ENCODE measurements at regions not wholly inside any gene's neighbourhood (a gene's known extent, or its start where the extent isn't known, plus 50 kb on each side); places are given as distances from the start of the nearest gene placed in this dataset.
A peak's percentile ranks its signal among the peaks of the same experiment; 100 is the strongest.

DNA sequence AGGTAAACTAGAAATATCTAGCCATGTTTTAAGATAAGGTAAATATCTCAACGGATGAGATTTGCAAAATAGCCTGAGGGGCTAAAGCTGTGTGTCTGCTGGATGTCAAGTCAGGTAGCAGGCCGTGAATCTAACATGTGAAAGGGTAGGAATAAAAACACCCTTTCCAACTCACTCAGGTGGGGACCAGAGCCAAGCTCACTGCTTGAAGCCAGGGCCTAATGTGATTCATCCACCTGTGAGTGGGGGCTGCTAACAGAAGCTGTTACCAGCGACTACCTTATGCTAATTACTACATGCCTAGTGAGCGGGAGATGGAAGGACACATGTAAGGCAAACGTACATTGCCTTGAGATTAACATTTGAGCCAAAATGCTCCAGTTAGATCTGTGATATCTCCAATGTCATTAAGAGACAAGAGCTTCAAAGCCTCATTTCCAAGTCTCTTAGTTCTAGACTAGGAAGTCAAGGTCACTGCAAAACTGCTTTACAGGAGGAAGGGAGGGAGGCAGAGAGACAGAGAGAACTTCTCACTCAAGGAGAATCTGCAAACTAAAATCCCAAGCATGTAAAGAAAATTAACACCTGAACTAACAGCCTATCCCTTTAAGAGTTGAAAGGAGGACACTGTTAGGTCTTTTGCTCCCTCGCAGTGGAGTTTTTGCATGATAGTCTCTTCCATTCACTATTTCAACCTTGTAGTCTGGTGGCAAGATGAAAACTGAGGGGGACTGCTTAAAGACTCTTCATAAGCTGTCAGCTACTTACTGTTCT, 141.6 kb upstream of the RPS23 start:
- DNase-seq, result no peak

DNA sequence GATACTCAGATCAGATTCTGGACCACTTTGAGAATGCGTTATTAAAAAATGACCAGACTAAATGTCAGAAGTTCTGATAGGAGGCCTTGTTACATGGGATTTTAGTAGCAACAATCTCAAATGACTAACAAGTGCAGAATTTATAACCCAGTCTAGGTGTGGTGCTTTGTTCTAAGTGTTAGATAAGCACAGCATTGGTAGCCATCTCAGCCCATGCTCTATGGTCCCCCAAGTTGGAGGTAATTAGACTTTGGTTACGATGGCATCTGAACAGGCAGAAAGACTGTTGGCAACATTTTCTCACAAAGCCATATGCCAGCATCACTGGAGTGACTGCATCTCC, 140.4 kb upstream of the RPS23 start:
- DNase-seq, result no peak
- Mint-ChIP-seq H3K27me3 (no peaks in the 10 kb centered on the region), H3K4me1 (no peaks in the 10 kb centered on the region), H3K4me3 (no peak overlapping the region), H3K27ac (no peak overlapping the region), H3K9me3 (no peaks in the 10 kb centered on the region)
- ATAC-seq, result no peak

More for the DNA sequence above, 141.6 kb upstream of the RPS23 start:
- ATAC-seq, result no peak
- Mint-ChIP-seq H3K27ac (no peak overlapping the region), H3K27me3 (no peaks in the 10 kb centered on the region), H3K9me3 (no peaks in the 10 kb centered on the region), H3K4me3 (no peak overlapping the region), H3K4me1 (no peaks in the 10 kb centered on the region)

DNA sequence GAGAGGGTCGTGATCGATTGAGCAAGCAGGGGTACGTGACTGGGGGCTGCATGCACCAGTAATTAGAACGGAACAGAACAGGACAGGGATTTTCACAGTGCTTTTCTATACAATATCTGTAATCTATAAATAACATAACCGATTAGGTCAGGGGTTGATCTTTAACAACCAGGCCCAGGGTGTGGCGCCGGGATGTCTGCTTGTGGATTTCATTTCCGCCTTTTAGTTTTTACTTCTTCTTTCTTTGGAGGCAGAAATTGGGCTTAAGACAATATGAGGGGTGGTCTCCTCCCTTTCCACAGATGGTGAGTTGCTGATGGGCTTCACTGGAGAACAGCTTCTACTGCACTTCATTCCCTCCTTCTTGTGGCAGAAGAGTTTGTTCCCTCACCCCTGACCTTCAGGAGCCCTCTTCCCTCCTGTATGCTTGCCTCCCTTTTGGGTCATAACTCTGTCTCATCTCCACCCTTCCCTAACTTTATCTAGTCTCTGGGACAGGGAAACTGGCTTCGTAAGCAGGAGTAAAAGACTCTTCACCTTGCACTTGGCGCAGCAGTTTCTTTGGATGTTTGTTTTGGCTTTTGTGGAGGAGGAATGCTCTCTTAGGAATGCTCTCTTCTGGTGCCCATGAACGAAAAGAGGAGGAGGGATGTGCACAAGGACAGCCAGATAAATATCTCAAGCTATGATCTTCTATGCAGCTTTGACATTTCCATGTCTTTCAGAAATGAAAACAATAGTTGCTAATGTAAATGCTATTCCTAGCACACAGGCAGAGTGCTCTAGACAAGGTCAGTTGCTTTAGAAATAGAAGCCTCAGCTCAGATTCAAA, 139.8 kb upstream of the RPS23 start:
- no peak for ATAC-seq
- Mint-ChIP-seq H3K4me1 (no peaks in the 10 kb centered on the region), H3K27ac (peak overlapping the region in 1 of 2 donors; percentile 8), H3K4me3 (no peak overlapping the region), H3K27me3 (no peaks in the 10 kb centered on the region), H3K9me3 (no peaks in the 10 kb centered on the region)
- no peak for DNase-seq

DNA sequence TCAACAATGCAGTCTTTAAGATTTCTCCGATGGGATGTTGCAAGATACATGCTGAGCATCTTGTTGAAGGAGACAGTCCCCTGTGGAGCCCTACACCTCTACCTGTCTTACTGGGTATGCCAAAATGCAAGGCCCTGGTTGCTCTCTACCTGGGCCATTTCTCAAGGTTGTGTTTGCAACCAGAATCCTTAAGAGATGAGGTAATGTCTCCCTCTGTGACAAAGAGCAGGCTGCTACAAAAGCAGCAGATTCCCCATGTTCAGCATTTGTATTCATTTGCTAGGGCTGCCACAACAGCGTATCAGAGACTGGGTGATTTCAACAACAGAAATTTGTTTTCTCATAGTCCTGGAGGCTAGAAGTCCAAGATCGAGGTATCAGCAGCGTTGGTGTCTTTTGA, 138.4 kb upstream of the RPS23 start:
- no peak for ATAC-seq
- no peaks in the 10 kb centered on the region for H3K27me3 Mint-ChIP-seq
- H3K4me1 Mint-ChIP-seq, result no peaks in the 10 kb centered on the region
- no peak for DNase-seq
- no peaks in the 10 kb centered on the region for H3K9me3 Mint-ChIP-seq
- no peak overlapping the region for H3K27ac Mint-ChIP-seq
- no peak overlapping the region for H3K4me3 Mint-ChIP-seq

DNA sequence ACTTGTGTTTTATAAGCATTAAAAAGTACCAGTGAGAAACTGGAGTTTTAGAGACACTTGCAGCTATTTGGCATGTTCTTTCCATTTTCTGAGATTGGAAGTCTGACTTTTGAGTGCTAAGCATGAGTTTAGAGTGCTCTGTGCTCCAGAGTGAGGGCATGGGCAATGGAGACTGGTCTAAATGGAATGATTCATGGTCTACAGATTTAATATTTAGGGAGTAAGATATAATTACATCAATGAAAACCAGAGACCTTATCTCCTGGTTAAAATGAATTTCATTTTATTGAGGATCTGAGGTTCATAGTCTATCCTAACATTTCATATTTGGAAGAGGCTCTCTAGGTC, 135.9 kb upstream of the RPS23 start:
- Mint-ChIP-seq H3K27ac (no peak overlapping the region), H3K4me3 (no peak overlapping the region)
- ATAC-seq, result no peak

DNA sequence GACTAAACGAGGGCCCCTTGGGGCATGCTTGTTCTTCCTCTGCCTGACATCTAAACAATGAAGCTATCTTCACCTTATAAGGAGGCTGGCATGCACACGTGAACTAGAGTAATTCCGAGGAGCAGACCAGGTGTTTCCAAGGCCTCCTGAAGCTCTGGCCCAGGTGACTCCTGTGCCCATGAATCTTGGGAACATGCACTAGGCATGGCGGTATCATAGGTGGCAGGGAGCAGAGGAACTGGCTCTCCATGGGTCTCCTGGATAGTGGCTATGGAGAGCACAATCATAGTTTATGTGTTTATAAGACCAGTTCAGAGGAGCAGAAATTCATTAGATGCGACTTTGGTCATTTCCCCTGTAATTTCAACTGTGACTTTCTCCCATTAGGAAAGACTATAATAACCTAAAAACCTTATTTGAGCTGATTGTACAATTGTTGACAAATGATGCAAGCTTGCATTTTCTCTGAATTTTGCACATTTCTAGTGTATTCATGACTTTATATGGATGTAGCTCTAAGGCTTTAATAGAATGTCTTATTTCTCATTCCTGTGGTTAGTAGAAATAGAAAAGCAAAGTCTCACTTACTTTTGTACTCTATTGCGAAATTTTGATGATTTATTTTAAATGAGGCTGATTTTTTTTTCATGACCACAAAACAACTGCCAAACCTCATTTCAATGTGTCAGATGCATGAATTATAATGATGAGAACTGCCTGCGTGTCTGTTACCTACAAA, 135.3 kb upstream of the RPS23 start:
- DNase-seq, result no peak

More for the DNA sequence above, 135.9 kb upstream of the RPS23 start:
- Mint-ChIP-seq H3K27me3 (no peaks in the 10 kb centered on the region), H3K9me3 (no peaks in the 10 kb centered on the region), H3K4me1 (no peaks in the 10 kb centered on the region)
- no peak for DNase-seq

DNA sequence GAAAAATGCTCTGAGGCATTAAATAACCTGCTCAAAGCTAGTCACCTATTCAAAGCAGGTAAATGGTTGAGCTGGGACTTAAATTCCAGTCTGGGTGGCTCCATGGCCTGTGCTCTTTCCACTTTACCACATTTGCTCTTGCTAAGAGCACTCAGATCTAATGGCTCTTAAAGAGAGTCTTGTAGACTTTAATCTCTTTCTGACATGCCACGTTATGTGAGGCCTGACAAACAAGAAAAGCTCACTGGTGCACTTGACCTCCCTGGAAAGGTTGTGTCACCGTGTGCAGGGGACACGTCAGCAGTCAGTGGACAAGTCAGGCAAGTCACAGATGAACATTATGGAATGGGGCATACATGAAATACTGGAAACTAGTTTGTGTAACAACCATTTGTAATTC, 129.9 kb upstream of the RPS23 start:
- no peak for ATAC-seq
- Mint-ChIP-seq H3K27ac (no peak overlapping the region), H3K27me3 (no peaks in the 10 kb centered on the region), H3K9me3 (no peaks in the 10 kb centered on the region), H3K4me3 (no peak overlapping the region), H3K4me1 (no peaks in the 10 kb centered on the region)
- DNase-seq, result no peak

More for the DNA sequence above, 135.3 kb upstream of the RPS23 start:
- ATAC-seq, result no peak
- no peak overlapping the region for H3K4me3 Mint-ChIP-seq
- H3K9me3 Mint-ChIP-seq, result no peaks in the 10 kb centered on the region
- no peaks in the 10 kb centered on the region for H3K27me3 Mint-ChIP-seq
- no peak overlapping the region for H3K27ac Mint-ChIP-seq
- H3K4me1 Mint-ChIP-seq, result no peaks in the 10 kb centered on the region

DNA sequence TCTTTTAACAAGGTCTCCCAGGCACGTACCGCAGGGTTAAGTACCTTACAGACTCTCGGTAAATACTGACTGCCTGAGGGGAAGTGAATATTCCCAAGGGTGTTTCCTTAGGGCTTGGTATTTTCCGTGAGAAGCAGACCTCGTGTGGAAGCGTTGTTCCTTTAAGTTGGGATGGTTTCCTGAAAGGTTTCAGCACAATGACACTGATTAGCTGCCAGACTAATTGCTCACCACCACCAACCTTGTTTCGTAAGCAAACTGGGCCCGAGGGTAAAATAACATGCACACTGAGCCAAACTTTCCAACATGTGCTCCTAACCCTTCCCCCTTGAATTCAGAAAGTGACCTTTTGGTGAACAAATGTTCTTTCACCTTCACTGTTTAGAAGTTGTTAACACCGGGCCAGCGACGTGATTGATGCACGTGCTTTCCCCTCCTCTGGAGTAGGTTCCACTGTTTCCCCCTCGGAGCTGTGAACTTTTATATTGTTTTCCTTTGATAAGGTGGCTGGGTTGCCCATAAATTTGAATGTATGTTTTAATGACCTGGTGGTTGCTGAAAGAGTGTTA, 128.1 kb upstream of the RPS23 start:
- no peaks in the 10 kb centered on the region for H3K9me3 Mint-ChIP-seq
- no peaks in the 10 kb centered on the region for H3K4me1 Mint-ChIP-seq
- no peaks in the 10 kb centered on the region for H3K27me3 Mint-ChIP-seq
- ATAC-seq (no peak), DNase-seq (no peak)
- H3K4me3 Mint-ChIP-seq, result no peak overlapping the region
- H3K27ac Mint-ChIP-seq, result no peak overlapping the region

DNA sequence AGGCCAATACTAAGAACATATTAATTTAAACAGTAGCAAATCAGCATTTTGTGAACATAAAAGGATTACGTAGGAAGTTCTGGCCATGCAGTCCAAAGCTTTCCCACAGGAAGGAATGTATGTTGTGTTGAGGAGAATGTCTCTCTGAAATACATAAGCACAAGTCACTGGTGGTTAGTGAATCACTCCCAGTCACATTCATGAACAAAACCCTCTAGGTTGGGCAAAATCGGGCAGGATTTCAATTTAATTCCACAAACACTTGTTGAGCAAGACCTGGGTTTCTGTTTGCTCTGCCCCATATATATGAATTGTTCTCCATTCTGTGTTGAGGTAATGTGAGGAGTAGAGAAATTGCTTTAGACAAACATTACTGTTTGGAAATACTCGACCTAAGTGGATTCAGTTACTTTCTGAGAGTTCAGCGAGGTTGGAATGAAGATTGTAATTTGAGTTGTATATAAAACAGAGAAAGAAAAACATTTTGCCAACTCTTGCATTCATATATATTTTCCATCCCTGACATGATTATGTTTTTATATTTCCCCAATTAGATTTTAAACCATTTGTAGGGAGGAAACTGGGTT, 127.6 kb upstream of the RPS23 start:
- DNase-seq, result no peak
- H3K9me3 Mint-ChIP-seq, result no peaks in the 10 kb centered on the region
- no peak for ATAC-seq
- H3K27ac Mint-ChIP-seq, result no peak overlapping the region
- no peaks in the 10 kb centered on the region for H3K4me1 Mint-ChIP-seq
- no peaks in the 10 kb centered on the region for H3K27me3 Mint-ChIP-seq
- H3K4me3 Mint-ChIP-seq, result no peak overlapping the region

DNA sequence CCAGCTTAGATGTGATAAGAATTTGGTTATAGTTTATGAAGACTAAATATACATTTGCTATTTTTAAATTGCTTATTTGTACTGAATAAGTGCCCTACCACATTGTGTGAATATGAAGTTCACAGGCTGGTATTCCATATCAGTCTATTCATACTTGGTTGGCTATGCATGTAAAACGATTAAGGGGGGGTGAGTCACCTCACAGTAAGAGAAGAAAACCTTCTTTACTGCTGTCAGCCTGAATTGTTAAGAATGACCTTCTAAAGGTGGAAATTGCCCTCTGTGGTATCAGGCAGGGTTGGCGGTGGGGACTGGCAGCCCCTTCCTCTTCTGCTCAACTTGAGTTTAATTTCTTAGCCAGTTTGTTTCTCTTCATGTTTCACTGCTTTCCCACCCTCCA, 127.0 kb upstream of the RPS23 start:
- Mint-ChIP-seq H3K27me3 (no peaks in the 10 kb centered on the region), H3K4me1 (no peaks in the 10 kb centered on the region), H3K4me3 (no peak overlapping the region), H3K9me3 (no peaks in the 10 kb centered on the region), H3K27ac (no peak overlapping the region)
- ATAC-seq, result no peak
- DNase-seq, result no peak

DNA sequence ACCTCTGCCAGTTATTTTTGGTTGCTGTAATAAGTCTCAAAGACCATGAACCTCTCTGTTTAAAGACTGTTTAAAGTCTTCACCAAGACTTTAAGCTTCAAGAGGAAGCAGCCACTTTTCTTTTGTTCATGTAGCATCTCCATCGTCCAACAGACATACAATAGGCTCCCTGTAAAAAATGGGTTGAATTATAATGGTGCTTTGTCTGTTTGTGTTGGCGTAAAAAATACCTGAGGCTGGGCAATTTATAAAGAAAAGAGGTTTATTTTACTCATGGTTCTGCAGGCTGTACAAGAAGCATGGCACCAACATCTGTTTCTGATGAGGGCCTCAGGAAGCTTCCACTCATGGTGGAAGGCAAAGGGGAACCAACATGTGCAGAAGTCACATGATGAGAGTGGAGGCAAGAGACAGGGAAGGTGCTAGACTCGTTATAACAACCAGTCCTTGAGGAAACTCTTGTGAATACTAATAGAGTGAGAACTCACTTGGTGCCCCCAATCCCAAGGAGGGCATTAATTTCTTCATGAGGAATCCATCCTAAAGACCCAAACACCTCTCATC, 126.3 kb upstream of the RPS23 start:
- no peaks in the 10 kb centered on the region for H3K27me3 Mint-ChIP-seq
- H3K4me1 Mint-ChIP-seq, result no peaks in the 10 kb centered on the region
- H3K27ac Mint-ChIP-seq, result no peak overlapping the region
- no peaks in the 10 kb centered on the region for H3K9me3 Mint-ChIP-seq
- no peak overlapping the region for H3K4me3 Mint-ChIP-seq
- DNase-seq (no peak), ATAC-seq (no peak)

DNA sequence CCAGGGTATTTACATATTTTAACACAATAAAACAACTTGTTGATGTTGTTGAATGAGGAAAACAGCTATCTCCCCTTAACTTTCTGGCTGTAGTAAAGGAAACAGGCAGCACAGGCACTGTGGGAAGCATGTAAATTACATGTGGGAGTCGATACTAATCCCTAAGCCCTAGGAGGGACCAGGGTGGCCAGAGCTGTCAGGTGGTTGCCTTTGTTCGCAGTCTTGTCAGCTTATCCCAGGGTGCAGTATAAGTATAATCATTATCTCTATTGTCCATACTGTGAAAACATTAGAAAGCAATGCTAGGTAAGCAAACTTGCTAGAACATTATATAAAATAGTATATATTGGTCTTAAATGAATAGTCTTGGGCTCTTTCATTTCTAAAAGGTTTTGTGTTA, 125.6 kb upstream of the RPS23 start:
- H3K4me1 Mint-ChIP-seq, result no peaks in the 10 kb centered on the region
- no peak for ATAC-seq
- no peak overlapping the region for H3K27ac Mint-ChIP-seq

DNA sequence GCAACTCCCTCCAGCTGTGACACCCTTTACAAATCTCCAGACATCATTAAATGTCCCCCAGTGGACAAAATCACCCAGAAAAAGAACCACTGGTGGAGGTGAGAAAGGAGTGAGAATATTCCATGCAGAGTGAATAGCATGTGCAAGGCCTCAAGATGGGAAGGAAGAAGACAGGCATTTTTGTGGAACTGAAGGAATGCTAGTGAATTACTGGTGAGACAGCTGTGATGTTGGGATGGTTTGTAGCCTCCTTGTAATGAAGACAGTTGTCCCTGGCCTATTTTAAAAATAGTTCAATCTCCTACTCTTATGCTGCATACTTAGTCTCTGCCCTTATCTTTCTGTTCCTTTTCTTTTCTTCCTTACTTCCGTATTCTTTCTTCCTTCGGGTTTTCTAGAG, 124.9 kb upstream of the RPS23 start:
- H3K9me3 Mint-ChIP-seq, result no peaks in the 10 kb centered on the region
- ATAC-seq, result no peak
- no peaks in the 10 kb centered on the region for H3K27me3 Mint-ChIP-seq
- no peak for DNase-seq
- no peak overlapping the region for H3K4me3 Mint-ChIP-seq
- no peak overlapping the region for H3K27ac Mint-ChIP-seq
- H3K4me1 Mint-ChIP-seq, result no peaks in the 10 kb centered on the region

More for the DNA sequence above, 125.6 kb upstream of the RPS23 start:
- no peak for DNase-seq
- Mint-ChIP-seq H3K4me3 (no peak overlapping the region), H3K9me3 (no peaks in the 10 kb centered on the region), H3K27me3 (no peaks in the 10 kb centered on the region)

DNA sequence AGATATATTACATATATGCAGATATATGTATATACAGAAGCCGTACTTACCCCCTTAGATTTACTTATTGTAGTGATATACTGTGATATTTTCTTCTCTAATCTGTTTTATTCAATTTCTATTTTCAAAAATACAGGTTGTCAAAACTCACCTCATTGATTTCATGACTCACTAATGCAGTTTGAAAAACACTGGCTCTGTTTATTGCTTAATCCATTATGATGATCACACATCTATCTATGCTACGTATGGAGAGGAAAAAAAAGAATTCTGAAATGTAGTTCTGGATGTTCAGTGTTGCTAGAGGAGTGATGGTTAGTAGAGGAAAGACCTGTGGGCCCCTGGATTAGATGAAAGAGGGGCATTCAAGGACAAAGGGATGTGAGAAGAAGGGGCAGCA, 121.0 kb upstream of the RPS23 start:
- Mint-ChIP-seq H3K27me3 (no peaks in the 10 kb centered on the region), H3K4me1 (no peaks in the 10 kb centered on the region), H3K27ac (no peak overlapping the region), H3K9me3 (no peaks in the 10 kb centered on the region), H3K4me3 (no peak overlapping the region)
- DNase-seq (no peak), ATAC-seq (no peak)

DNA sequence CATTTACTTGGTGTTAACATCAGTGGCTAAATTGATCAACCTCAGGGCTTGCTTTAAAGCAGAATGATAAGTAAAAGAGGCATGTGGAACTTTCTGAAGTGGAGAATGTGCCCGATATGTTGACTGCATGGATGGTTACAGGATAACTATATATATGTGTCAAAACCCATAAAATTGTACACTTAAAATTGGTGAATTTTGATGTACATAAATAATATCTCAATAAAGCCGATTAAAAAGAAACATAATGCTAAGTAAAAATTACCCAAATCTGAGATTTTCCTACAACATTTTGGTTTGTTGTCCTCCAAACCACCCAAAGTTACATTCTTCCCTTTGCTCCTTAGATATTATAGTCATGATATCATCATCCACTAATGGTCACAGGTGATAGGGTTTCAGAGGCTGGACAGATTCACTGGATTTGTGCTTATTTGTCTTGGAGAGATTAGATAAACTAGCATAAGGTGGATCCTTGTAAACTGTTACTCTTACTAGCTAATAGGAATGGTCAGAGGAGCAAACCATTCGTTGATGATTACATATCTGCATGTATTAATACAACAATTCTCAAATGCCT, 119.7 kb upstream of the RPS23 start:
- Mint-ChIP-seq H3K27me3 (no peaks in the 10 kb centered on the region), H3K4me1 (no peaks in the 10 kb centered on the region), H3K4me3 (no peak overlapping the region), H3K27ac (no peak overlapping the region), H3K9me3 (no peaks in the 10 kb centered on the region)
- DNase-seq, result no peak
- ATAC-seq, result no peak

Data from stimulated activated naive CD8-positive, alpha-beta T cell treated with anti-CD3 and anti-CD28 coated beads, Interleukin-15, amount 100 ng/mL, for 72 hours (primary cell).